Mucosa of descending colon (tissue), 3 donors: ENCODE measurements at regions not wholly inside any gene's neighbourhood (a gene's known extent, or its start where the extent isn't known, plus 50 kb on each side); places are given as distances from the start of the nearest gene placed in this dataset.

Source experiments
- ATAC-seq: fragments of 200-7000 bp; cut with Tn5 transposase; one replicate; pipeline ENCODE4 v1.9.1; 2020; ENCODE audit warnings: mild to moderate bottlenecking, moderate library complexity
- DNase-seq, 3 donors: peaks; one replicate each; pipeline ENCODE4 v3.0.0-alpha.2; 2020
- H3K36me3 ChIP-seq: fragments of 200-600 bp; one replicate; pipeline ENCODE4 v1.8.0; 2021; ENCODE audit warnings: low read depth, mild to moderate bottlenecking
- H3K4me1 ChIP-seq: fragments of 200-600 bp; one replicate; pipeline ENCODE4 v1.8.0; 2021; ENCODE audit warnings: low read depth, mild to moderate bottlenecking
- H3K4me3 ChIP-seq: fragments of 200-600 bp; one replicate; pipeline ENCODE4 v1.8.0; 2021; ENCODE audit warnings: mild to moderate bottlenecking
- H3K9me3 ChIP-seq: fragments of 200-600 bp; one replicate; pipeline ENCODE4 v1.8.0; 2021; ENCODE audit warnings: mild to moderate bottlenecking
- intact Hi-C, 2 donors: fragments of 100-400 bp; cut with DNase I in 1 of 2; cut with micrococcal nuclease in 1 of 2; formaldehyde crosslinking; loops; one replicate each; pipeline versions ENCODE4 v1.11.0 to v1.11.1; 2022; cut with DNase I, micrococcal nuclease
- TF ChIP-seq, protein P1 (sequence below): fragments of 200-600 bp; IDR thresholded peaks from one replicate; pipeline ENCODE4 v1.8.0; 2022; ENCODE audit warnings: antibody characterized with exemption, mild to moderate bottlenecking
- donor health status: DM: no; HTN: no; CAD: no; lungs with moderate emphysema.
- donor health status: DM: no; HTN: no; CAD: no.
- donor health status: DM: no; HTN: yes; CAD: no.

DNA sequence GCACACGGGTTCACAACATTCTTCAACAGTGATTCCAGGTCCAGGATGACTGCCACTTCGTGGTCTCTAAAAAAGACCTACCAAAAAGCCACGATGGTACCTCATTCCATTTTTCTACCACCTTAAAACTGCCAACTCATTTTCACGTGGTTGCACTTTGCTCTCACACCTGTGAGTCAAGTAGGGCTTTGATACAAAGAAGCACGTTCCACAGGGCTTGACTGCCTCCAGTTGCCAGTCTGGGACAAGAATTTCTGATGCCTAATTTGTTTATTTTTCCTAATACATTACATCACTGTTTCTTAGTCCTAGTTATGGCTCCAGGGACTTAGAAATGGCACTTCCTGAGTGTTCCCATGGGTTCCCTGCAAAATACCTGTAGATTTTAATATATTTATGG is 911.6 kb upstream of the EEF2KMT start:
- TF ChIP-seq, protein P1, sequence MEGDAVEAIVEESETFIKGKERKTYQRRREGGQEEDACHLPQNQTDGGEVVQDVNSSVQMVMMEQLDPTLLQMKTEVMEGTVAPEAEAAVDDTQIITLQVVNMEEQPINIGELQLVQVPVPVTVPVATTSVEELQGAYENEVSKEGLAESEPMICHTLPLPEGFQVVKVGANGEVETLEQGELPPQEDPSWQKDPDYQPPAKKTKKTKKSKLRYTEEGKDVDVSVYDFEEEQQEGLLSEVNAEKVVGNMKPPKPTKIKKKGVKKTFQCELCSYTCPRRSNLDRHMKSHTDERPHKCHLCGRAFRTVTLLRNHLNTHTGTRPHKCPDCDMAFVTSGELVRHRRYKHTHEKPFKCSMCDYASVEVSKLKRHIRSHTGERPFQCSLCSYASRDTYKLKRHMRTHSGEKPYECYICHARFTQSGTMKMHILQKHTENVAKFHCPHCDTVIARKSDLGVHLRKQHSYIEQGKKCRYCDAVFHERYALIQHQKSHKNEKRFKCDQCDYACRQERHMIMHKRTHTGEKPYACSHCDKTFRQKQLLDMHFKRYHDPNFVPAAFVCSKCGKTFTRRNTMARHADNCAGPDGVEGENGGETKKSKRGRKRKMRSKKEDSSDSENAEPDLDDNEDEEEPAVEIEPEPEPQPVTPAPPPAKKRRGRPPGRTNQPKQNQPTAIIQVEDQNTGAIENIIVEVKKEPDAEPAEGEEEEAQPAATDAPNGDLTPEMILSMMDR: no peak
- no peaks in the 10 kb centered on the region for H3K9me3 ChIP-seq
- no peak overlapping the region for H3K4me3 ChIP-seq
- H3K4me1 ChIP-seq: no peaks in the 10 kb centered on the region
- ATAC-seq (peak; percentile 84), DNase-seq (peak in 1 of 3 donors; percentile 13)
- intact Hi-C loops: no loop called here
- H3K36me3 ChIP-seq: no peaks in the 10 kb centered on the region

DNA sequence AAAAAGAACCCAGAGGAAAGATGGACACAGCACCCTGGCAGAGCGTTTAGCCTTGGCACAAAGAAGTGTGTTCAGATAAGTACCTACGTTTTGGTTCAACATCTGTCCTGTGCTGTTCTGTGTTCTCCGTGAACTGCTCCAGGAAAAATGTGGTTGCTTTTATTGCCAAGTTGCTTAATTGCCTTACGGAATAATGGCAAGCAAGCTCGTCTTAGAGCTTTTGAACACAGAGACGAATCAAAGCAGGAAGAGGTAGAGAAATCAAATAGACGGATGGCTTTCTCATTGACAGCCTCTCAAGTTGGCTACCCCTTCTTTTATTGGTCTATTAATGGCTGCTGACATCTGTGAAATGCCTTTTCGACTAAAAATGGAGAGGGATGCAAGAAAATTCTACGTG is 911.1 kb upstream of the EEF2KMT start:
- intact Hi-C loops: no loop called here
- Histone ChIP-seq H3K9me3 (no peaks in the 10 kb centered on the region), H3K4me1 (no peaks in the 10 kb centered on the region), H3K36me3 (no peaks in the 10 kb centered on the region), H3K4me3 (no peak overlapping the region)
- TF ChIP-seq, protein P1: no peak
- DNase-seq (no peak), ATAC-seq (peak; percentile 91)

DNA sequence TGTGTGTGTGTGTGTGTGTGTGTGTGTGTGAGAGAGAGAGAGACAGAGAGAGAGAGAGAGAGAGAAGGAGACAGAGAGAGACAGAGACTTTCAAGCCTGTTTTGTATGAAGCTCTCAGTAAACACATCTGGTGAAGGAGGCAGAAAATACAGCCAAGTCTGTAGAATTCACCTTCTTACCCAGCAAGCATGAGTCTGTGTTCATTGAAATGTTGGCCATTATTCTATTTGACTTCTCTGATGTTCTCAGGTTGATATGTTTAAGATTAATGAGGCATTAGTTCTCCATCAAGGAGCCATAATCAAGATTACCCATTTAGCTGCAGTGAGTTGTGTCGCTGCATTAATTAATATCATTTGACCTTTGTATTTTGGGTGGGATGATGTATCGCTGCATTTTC is 895.8 kb upstream of the EEF2KMT start:
- DNase-seq: no peak
- intact Hi-C loops: no loop called here
- Histone ChIP-seq H3K4me1 (no peaks in the 10 kb centered on the region), H3K4me3 (no peak overlapping the region), H3K9me3 (no peaks in the 10 kb centered on the region), H3K36me3 (no peaks in the 10 kb centered on the region)
- ATAC-seq: no peak
- TF ChIP-seq, protein P1: no peak

DNA sequence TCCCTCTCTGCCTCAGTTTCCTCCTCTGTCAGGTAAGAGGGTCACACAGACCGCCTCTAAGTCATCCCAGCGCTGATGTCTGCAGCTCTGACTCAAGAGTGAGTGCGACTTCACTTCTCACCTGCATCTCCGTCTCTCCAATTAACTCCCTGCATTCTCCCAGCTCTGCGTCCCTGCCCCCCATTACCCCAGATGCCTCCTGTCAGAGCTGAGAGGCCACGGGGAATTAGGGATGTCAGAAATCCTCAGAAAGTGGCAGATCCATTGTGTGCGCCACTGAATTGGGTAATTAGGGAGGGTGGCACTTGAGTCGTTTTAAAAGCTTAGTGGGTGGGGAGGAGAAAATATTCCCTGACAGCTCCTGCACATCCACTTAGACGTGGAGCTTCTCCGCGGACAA is 885.4 kb upstream of the EEF2KMT start:
- ATAC-seq: no peak
- TF ChIP-seq, protein P1: no peak
- Histone ChIP-seq H3K4me1 (peaks cover 3% of the 10 kb centered on the region), H3K36me3 (no peaks in the 10 kb centered on the region), H3K4me3 (no peak overlapping the region), H3K9me3 (no peaks in the 10 kb centered on the region)
- intact Hi-C loops: no loop called here
- no peak for DNase-seq

DNA sequence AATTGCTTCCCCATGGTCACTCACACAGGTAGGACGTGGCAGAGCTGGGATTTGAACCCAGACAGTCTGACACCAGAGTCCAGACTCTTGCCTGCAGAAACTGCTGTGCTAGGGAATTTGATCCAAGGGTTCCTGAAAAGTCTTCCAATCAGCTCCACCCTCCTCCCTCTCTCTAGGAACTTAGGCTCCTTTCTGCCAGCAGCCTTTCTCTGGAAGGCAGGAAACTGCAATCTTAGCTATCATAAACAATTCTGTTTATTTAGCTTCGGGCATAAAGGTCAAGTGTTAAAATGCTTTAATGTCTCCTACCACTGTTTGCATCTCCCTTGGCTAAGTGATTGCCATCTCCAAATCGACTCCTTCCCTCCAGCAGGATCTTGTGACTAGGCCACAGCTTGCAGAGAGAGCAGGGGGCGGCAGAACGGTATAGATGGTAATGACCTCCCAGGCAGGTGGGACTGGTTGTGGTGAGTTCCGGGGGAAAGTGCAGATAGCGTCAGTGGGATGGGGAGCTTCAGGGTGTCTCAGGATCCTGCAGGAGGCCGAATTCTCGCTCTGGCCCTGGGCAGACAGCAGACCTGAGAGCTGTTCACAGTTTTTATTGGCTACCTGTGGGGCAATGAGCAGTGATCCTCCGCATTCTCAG is 882.4 kb upstream of the EEF2KMT start:
- peaks cover 3% of the 10 kb centered on the region for H3K4me1 ChIP-seq
- ATAC-seq (peak; percentile 81), DNase-seq (peak in 1 of 3 donors; percentile 21)
- intact Hi-C loops: no loop called here
- TF ChIP-seq, protein P1: no peak
- no peaks in the 10 kb centered on the region for H3K36me3 ChIP-seq
- H3K9me3 ChIP-seq: no peaks in the 10 kb centered on the region
- H3K4me3 ChIP-seq: no peak overlapping the region

DNA sequence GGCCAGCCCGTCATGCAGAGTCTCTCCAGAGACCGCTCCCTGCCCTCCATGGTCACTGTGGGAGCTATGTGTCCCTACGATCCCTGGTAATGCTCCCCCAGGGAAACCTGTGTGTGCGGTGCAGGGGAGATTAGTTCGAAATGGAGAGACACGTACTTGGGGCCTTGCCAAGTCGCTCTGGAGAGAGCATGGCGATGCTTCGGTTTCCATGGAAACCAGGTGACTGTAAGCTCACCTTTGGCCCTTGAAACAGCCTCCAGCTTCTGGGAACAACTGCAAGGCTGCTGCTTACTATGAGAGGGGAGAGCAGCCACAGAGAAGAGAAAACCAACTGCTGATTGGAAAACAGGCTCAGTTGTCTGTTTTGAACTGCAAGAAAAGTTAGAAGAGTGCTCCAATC is 879.7 kb upstream of the EEF2KMT start:
- ATAC-seq: no peak
- intact Hi-C loops: no loop called here
- Histone ChIP-seq H3K4me3 (no peak overlapping the region), H3K9me3 (no peaks in the 10 kb centered on the region), H3K36me3 (no peaks in the 10 kb centered on the region), H3K4me1 (peaks cover 3% of the 10 kb centered on the region)
- TF ChIP-seq, protein P1: no peak
- DNase-seq: no peak
